NB4 (cell line): ENCODE measurements at regions not wholly inside any gene's neighbourhood (a gene's known extent, or its start where the extent isn't known, plus 50 kb on each side); places are given as distances from the start of the nearest gene placed in this dataset.

Experiments
- DNase-seq: peaks from one replicate; pipeline ENCODE4 v3.0.0; 2010; ENCODE audit warnings: low read depth
- H3K4me3 ChIP-seq: one replicate; pipeline ENCODE4 v1.5.1; 2011; ENCODE audit warnings: mild to moderate bottlenecking, low read depth, low read length, moderate library complexity
- MYC ChIP-seq: IDR thresholded peaks from 2 replicates; pipeline ENCODE4 v1.6.1; 2011; ENCODE audit warnings: low read depth, low read length
- POLR2A ChIP-seq: IDR thresholded peaks from 2 replicates; pipeline ENCODE4 v1.6.1; 2011; ENCODE audit warnings: mild to moderate bottlenecking; ENCODE audit not compliant: insufficient read length; ENCODE audit errors: extremely low read depth
- TF ChIP-seq, protein P1 (sequence below): IDR thresholded peaks from 2 replicates; pipeline ENCODE4 v1.6.1; 2011; ENCODE audit warnings: low read depth, low read length
- TF ChIP-seq, protein P2 (sequence below): IDR thresholded peaks from one replicate; pipeline ENCODE4 v1.5.1; 2012; ENCODE audit warnings: low read depth, low read length

DNA sequence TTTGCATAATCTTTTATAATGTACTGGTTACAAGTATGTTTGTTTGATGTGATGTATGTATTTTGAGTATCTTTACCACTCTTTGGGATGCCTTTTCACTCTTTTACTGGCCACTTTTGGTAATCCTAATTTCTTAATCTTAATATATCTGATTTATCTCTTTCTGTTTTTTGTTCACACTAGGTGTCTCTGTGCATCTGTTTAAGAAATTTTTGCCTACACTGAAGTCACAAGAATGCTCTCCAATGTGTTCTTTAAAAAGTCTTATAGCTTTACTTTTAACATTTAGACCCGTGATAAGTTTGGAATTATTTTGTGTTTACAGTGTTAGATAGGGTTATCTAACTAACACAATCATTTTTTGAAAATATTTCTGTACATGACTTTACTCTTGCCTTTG lies 659.1 kb downstream of the SI start:
- H3K4me3 ChIP-seq = no peak overlapping the region
- no peak for TF ChIP-seq MYC
- TF ChIP-seq, protein P1, sequence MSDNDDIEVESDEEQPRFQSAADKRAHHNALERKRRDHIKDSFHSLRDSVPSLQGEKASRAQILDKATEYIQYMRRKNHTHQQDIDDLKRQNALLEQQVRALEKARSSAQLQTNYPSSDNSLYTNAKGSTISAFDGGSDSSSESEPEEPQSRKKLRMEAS = no peak
- TF ChIP-seq, protein P2, sequence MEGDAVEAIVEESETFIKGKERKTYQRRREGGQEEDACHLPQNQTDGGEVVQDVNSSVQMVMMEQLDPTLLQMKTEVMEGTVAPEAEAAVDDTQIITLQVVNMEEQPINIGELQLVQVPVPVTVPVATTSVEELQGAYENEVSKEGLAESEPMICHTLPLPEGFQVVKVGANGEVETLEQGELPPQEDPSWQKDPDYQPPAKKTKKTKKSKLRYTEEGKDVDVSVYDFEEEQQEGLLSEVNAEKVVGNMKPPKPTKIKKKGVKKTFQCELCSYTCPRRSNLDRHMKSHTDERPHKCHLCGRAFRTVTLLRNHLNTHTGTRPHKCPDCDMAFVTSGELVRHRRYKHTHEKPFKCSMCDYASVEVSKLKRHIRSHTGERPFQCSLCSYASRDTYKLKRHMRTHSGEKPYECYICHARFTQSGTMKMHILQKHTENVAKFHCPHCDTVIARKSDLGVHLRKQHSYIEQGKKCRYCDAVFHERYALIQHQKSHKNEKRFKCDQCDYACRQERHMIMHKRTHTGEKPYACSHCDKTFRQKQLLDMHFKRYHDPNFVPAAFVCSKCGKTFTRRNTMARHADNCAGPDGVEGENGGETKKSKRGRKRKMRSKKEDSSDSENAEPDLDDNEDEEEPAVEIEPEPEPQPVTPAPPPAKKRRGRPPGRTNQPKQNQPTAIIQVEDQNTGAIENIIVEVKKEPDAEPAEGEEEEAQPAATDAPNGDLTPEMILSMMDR = no peak
- TF ChIP-seq POLR2A = no peak
- DNase-seq = no peak

DNA sequence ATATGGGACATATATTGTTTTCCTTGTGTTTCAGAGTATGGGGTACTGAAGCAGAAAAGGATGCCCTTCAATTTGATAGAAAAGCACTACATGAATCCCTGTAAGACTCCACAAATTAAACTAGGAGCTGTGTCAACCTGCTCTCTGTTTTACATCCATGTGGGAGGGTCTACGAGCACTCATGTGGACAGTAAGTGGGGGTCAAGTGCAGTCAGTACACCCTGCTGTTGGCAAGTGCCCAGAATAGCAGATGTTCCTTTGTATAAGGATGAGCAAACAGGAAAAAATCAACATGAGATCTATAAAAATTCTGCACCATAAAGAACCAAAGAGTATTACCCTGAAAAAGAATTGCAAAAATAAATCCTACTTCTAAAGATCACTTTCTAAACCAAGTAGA lies 659.9 kb downstream of the SI start:
- no peak for TF ChIP-seq MYC
- TF ChIP-seq, protein P2 = no peak
- no peak for TF ChIP-seq POLR2A
- TF ChIP-seq, protein P1 = no peak
- DNase-seq = no peak
- no peak overlapping the region for H3K4me3 ChIP-seq

DNA sequence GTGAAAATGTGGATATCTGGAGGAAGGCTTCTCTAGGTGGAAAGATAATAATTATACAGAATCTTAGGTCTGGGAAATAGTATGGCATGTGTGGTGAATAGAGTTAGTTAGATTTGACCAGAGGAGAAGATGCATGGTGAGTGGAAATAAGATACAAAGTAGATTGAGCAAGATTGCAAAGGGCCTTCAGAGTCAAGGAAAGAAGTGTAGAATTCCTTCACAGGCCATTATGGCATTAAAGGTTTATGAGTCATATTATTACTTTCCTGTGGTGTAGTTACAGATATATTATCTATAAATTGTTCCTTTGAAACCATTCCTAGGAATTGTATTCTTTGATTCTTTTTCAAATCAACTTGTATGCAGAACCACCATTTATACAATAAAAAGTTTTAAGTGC lies 660.3 kb downstream of the SI start:
- no peak for DNase-seq
- TF ChIP-seq, protein P2 = no peak
- TF ChIP-seq, protein P1 = no peak
- TF ChIP-seq MYC = no peak
- no peak for TF ChIP-seq POLR2A
- no peak overlapping the region for H3K4me3 ChIP-seq

DNA sequence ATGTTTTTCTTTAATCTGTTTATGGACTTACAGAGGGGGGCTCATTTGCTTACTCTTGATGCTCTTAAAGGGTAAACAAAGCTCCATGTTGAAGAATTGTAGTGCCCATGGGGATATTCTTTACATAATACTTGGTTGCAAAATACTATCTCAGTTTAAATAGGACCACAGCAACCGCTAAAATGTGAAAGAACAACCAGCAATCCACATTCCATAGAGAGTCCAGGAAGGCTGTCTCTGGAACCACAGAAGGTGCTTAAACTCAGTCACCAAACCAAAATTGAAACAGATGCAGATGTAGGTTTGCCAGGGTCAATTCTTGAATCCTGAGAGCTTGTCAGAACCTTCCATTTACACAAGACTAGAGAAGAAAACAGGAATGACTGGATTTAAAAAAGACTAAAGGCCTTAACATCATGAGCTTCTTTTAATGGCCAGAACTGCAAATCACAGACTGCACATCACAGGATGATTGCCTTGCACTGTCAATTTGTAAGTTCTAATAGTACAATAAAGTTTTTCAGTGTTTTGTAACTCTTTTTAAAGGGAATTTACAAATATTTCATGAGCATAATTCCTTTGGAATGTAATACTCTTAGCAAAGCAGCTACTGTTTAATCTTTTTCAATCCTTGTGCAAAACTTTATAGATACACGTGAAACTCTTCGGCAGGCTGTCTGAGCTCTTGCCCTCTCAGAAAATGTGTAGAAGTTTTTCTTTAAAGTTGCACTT lies 661.6 kb downstream of the SI start:
- TF ChIP-seq, protein P1 = no peak
- TF ChIP-seq, protein P2 = no peak
- no peak for TF ChIP-seq POLR2A
- TF ChIP-seq MYC = no peak
- no peak overlapping the region for H3K4me3 ChIP-seq

DNA sequence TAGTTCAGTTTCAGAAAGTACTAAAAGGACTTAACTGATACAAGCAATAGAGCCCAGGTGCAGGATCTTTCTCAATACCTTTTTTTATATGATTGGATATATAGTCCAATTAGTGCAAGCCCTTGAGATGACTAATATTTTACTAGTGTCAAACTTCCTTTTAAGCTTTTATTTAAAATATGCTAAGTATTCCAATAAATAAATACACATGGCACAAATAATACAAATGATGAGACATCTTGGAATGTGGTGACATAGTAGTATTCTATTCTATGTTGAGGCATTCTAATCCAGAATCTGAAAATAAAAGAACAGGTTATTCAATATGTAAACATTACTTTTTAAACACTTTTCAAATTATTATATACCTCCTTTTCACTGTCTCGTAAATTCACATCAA lies 670.0 kb downstream of the SI start:
- no peak overlapping the region for H3K4me3 ChIP-seq
- DNase-seq = no peak
- TF ChIP-seq POLR2A = no peak
- TF ChIP-seq, protein P1 = no peak
- no peak for TF ChIP-seq MYC
- TF ChIP-seq, protein P2 = no peak

More for the DNA sequence above, 661.6 kb downstream of the SI start:
- DNase-seq = no peak
